ENCODE measurements at regions not wholly inside any gene's neighbourhood (a gene's known extent, or its start where the extent isn't known, plus 50 kb on each side); places are given as distances from the start of the nearest gene placed in this dataset.
A peak's percentile ranks its signal among the peaks of the same experiment; 100 is the strongest.

DNA sequence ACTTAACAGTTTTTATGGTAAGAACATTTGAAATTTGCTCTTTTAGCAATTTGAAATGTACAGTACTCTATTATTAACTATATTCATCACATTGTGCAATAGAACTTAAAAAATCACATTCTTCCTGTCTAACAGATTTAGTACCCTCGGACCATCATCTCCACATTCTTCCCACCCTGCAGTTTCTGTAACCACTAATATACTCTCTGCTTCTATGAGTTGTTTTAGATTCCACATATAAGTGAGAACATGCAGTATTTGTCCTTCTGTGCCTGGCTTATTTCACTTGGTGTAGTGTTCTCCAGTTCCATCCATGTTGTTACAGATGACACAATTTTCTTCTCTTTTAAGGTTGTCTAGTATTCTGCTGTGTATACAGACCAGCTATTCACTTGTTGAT is 88.9 kb upstream of the SEC61G start:
- FAIRE-seq = no peak

DNA sequence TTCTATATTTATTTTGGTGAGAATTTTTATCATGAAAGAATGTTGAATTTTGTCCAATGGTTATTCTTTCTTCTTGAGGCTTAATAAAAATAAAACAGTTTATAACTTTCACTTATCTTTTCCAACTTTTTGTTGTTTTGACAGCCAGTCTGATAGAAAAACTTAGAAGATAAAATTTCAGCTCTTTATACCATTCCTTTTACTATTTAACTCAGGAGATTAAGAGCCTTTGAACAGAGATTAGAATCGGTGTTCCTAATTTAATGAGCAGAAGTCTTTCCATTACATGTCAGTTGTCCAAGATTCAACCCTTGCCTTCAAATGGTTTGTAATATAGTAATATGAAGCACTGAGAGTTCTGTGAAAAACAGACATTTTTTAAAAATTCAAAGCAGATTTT is 97.8 kb upstream of the SEC61G start:
- peak; percentile 71 for FAIRE-seq

DNA sequence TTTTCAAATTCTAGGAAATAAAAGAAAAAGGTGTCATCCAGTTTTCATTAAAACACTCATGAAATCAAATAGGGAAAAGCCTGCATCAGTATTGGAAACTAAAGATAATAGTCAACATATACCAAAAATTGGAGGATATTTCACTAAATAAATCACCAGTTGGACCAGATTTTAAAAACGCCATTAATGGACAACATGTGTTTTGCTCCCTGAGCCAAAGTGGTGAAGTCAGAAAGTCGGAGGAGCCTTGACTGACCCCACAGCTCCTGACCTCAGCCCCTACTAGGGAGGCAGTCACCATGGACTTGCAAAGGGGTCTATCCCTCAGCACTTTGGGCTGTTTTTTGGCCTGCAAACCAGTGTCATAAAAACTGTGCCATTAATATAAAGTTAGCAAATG is 98.3 kb upstream of the SEC61G start:
- no peak for FAIRE-seq

DNA sequence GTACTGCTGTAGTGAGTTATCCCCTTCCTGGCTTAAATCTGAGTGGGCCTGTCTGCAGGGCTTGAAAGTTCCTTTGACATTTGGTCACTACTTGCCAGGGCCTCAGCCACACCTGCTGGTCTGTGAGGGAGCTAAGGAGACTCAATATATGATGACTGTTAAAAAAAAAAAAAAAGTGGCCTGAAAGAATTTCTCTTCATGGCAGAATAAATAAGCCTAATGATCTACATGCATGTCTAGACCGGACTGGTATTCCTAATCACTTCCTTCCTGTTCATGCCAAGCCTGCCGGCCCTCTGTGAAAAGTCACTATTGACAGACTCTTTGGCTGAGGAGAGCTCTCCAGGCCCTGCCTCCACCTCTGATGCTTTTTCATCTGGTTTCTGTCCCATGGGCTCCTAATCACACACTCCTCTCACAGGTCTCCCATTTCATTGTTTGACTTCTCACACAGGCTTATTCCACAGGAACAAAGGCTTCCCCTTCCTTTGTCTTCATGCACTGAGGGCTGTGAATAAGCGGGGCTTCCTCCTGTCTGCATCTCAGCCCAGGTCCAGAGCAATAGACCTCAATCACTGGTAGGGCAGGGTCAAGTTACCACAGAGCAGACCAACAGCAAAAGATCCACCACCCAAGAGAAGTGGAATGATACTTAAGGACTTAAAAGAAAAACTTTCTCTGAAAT is 99.1 kb upstream of the SEC61G start:
- no peak for FAIRE-seq

DNA sequence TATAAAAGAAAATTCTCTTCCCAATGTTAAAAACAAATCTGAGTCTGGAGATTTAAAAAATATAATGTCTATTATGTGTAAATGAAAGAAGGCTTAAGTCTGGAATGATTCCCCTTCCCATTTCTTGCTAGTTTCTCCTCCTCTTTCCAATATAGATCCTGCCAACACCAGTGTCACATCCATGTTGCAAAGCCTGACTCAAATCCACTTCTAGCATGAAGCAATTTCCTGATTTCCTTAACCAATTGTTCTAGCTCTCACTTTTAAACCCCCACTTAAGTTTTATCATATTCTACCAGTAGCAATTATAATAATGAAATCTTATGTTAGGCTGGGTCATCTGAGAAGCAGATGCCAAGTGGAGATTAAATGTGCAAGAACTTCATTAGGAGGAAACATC is 100.1 kb upstream of the SEC61G start:
- no peak for FAIRE-seq

DNA sequence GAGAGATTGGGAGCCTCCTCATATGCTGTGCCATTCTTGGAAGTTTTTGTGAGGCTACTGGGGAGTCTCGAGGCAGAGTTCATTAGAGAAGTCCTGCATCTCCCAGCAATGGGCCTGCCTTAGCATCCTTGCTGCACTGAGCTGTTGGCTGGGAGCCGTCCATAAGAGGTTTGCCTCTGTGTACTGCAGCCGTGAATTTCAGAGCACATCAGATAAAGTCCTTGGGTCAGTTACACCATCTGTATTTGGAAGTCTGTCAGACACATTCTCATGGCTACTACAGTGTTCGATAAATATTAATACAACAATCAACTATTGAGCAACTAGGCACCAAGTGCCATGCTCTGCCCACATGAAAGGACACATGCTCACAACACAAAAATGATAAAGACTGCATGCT is 100.5 kb upstream of the SEC61G start:
- FAIRE-seq = no peak

DNA sequence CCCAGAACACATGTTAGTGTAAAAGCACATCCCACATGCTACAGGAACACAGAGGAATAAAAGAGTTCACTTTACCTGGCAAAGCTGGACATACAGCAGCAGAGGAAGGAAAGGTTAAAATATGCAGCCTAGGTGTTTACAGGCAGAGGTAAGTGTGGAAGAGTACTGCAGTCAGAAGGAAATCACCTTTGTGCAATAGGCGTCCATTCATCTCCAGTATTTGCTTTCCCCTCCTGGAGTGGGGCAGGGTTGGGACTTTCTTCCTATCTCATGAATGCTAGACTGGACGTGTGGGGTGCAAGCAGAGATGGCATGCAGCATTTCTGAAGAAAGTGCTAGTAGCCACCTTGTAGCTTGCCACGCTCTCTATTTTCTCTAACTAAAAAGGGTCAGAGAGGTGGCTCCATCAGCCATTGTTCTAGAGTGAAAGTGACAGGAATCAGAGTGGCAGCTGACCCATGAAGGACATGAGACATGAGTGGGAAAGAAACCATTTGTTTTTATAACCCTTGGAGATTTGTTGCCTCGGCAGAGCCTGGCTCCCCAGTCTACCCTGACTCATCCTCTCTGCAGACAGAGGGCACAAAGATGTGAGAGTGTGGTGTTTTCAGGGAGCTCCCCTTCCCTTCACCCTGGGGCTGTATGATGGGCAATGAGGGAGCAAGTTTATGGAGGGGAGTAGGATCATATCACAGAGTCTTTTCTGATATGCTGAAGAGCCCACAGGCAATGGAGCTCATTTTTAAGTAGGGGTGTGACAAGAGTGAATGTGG is 101.2 kb upstream of the SEC61G start:
- FAIRE-seq = no peak

DNA sequence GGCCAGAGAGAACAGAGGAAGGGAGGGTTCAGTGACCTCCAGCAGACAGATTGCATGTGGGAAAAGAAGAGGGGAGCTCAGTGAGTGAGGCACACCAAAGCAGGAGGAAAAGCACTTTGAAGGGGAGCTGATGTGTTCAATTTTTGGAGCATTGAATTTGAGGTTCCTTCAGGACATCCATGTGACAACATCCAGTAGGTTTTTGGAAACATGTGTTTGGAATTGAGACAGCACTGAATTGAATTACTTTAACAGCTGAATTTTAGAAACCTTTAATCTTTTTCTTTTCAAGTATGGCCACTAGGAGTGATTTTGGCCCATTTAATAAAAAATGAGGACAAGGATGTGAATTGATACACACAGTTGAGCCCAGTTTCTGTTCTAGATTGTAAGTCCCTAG is 101.8 kb upstream of the SEC61G start:
- no peak for FAIRE-seq

DNA sequence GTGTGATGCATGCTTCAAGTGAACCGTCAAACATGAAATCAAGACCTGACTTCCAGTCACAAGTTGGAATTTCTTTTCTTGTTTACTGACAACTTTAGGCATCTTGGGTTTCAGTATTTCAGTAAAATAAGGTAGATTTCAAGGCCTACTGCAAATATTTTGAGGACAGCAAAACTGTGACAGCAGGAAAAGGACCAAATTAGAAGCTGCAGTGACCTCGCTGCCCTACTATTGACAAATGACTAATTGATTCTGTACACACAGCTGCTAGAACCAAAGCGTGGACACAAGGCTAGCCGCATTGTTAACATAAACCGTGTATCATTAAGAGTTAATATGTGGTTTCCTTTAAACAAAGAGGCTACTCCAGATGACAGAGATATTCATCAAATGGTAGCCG is 105.7 kb upstream of the SEC61G start:
- FAIRE-seq = no peak

DNA sequence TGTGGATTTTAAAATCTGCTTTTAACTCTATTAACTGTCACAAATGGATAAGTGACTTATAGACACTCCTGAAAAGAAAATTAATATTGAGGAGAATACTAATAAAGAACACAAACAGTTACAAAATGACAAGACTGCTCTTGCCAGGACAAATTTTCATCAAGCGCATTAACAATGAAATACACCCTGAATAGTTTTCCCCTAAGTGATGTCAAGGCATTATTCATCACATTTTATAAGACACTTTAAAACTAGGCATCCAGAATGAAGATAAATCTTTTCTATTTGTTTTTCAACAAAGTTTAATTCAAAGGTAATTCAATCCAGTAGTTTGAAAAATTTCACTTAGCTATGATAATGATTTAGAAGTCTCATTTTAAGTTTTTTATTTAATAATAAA is 110.5 kb upstream of the SEC61G start:
- FAIRE-seq = peak; percentile 91

DNA sequence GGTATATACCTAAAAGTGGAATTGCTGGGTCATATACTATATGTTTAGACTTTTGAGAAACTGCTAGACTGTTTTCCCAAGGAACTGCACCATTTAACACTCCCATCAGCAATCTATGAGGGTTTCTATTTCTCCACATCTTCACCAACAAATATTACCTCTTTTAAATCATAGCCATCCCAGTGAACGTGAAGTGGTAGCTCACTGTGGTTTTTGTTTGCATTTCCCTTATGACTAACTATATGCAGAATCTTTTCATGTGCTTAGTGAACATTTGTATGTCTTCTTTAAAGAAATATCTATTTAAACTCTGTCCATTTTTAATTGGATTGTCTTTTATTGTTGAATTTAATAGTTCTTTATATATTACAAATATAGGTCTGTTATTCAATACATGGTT is 115.8 kb upstream of the SEC61G start:
- FAIRE-seq = no peak

DNA sequence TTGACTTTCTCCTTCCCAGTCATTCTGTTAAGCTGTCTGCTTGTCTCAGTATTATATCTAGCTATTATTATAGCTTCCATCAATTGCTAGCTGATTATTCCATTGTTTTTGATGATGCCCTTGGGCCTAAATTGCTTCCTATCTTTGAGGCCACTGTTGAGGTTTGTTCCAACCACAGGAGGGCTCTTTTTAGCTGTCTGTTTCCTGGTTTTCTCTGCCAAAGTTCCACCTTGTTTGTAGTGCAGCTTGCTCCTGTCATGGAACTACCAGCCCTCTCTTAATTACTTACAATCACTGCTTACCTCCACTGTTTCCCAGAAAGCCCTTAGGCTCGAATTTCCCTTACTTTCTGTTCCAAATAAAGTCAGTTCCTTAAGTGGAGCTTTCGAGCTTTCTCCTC is 118.7 kb upstream of the SEC61G start:
- FAIRE-seq = no peak

DNA sequence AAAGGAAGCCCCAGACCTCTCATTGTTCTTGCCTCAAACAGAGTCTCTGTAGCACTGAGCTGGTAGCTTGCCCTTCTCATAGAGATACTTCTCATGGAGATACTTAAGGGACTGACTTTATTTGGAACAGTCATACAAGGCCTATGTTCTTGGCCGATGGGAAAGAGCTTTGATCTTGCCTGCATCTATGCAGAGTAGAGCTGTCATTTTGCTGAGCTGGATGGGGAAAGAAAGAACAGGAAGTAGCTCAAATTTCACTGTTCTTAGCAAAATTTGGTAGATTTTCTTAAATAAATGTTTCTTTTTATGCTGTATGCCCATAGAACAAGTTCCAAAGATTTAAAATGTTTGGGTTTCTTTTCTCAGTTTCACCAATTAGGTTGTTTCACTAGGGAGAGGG is 119.3 kb upstream of the SEC61G start:
- FAIRE-seq = no peak

DNA sequence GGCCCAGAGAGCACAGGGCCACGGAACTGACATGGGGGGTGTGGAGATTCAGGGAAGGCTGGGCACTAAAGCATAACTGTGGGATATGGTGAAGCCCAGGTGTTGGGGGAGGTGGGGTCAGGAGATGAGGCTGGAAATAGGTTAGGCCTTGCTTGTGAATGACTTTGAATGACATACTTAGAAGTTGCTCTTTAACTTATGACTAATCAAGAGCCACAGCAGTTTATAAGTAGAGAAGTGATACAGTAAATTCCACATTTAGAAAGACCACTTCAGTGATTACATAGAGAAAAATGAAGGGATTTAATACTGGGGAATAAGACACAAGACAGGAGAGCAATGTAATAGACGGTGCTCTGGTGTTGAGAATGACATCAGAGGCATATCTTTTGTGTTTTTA is 120.8 kb upstream of the SEC61G start:
- FAIRE-seq = no peak

DNA sequence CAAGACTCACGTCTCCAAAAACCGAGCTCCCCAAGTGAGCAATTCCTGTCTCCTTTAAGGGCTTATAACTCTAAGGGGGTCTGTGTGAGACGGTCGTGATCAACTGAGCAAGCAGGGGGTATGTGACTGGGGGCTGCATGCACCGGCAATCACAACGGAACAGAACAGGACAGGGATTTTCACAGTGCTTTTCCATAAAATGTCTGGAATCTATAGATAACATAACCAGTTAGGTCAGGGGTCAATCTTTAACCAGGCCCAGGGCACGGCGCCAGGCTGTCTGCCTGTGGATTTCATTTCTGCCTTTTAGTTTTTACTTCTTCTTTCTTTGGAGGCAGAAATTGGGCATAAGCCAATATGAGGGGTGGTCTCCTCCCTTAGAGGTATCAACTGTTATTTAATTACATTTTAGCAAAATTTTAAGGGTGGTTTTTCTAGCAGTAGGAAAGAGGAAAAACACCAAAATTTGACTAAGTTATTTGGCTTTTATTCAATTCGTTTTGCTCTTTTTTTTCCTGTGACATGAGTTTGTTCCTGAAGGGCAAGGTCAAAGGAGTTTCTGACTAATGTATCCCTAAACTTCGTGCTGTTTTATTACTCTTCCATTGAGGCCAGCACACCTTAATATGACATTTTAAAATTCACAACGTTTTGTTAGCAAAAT is 121.4 kb upstream of the SEC61G start:
- no peak for FAIRE-seq

DNA sequence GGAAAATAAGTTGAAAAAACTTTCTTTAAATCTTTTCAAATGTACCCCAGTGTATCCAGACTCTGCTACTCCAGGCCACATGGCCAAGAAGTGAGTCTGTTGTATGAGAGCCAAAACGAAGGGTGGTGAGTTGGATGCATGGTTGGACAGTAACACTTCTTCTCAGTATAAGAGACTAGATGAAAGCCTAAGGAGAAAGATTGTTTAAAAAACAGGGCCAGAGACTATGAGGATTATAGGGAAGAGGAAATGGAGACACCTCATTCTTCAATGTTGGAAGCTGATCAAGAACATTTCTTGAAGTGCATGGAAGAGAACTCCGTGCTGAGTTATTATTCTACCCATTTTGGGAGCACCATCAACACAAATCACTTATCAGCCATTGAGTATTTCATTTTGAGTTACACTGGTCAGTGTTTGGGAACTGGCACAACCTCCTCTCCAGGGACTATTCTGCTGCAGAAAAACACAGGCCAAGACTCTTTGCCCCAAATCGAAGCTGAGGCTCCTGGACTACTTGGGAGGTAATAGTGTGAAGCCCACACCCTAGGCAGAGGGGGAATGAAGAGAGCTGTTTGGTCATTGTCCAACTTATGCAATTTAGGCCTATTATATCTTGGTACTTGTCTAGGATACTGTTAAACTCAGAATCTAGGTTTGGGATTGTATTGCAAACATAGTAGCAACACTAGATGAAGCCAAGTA is 123.0 kb upstream of the SEC61G start:
- FAIRE-seq = no peak

DNA sequence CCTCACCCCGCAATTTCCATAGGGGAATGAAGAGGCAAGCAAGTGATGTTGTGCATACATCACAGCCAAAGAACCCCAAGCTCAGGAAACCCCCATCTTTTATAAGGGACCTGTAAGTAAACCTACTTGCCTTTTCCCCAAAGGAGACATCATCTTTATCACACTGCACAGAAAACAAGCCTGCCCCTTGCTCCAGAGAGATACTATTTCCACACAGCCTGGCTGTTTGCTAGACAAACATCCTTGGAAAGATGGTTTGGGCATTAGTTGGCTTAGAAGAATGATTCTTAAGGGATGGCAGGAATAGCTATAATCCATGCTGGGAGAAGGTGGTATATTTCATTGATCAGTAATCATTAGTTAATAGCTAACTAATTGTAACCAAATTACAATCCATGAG is 123.7 kb upstream of the SEC61G start:
- no peak for FAIRE-seq

DNA sequence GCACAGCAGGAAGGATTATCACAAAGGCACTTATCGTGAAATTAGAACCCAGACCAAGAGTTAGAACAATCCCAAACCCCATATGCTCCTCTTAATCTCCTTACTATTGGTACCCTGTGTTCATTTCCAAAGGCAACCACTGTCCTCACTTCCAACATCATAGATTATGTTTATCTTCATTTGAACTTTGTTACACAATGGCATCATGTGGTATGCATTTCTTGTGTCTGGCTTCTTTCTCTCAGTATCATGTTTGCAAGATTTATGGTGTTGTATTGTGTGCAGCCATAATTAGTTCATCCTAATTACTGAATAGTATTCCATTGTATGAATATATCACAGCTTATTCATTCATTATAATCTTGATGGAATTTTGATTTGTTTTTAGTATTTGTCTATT is 124.6 kb upstream of the SEC61G start:
- FAIRE-seq = no peak

DNA sequence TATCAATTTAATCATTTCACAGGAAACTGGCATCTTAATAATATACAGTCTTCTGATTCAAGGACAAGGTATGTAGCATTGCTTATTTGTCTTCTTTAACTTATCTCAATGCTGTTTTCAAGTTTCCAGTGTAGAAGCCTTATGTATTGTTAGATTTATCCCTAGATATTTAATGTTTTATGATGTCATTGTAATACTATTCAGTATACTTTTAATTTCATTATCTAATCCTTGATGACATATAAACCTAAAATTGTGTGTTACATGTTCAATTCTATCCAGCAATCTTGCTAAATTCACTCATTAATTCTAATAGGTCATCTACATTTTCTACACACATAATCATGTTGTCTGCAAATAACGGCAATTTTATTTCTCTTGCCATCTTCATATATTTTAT is 126.3 kb upstream of the SEC61G start:
- no peak for FAIRE-seq

DNA sequence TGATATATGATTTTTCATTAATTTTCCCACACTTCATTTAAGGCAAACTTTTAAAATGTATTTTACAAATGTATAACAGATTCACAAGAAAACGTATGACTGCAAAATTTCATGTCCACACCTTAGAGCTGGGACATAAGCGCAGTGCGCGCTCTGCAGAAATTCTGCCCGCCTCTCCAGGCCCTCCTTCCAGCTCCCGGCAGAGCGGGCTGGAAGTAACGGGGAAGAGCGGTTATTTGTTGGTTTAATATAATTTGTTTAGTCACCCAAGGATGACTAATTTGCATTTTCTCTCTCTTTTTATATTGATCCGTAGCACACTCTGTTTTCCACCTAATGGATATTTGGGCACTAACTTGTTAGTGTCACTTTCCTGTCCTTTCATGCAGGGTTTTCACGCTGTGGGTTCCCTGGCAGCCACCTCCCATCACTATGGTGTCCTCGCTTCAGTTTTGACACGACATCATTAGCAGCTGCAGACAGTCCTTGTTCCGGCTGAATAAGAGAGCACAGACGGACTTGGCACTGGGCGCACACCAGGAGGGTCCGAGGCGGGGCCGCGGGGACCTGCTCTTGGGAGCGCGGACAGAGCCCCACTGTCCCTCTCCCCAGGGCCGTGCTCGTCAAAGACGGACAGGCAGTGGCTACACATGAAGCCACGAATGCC is 129.2 kb upstream of the SEC61G start:
- no peak for FAIRE-seq

DNA sequence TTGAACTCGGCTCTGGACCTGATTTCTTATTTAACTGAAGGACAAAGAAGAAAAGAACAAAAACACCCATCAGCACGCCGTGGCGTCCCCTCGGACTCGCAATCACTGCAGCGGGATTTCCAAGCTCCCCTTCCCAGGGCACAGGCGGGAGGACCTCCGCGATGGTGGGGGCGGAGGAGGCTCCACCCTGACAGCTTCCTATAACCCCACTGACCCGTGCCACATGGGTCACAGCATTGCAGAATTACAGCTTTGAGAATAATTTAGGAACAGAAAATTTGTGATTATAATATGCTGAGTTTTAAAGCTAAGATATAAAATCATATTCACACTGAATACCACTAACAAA is 129.7 kb upstream of the SEC61G start:
- no peak for FAIRE-seq

DNA sequence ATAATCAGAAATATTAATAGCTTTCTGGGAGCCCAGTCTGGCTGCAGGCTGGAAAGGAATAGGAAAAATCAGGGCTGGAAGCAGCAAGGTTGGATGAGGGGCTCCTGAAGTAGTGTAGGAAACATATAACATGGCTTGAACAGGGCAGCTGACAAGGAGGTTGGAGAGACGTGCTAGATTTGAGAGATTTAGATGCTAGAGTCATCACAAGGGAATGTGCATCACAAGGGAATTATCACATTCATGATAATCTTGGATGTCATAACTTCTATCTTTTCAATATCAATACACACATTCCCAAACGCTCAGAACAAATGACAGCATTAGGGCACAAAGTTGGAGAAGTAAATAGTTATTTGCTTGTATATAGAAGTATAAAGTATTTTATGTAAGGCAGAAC is 120.9 kb upstream of the EGFR start:
- no peak for FAIRE-seq

Data from endometrium (tissue), 2 donors.